Sigmoid colon (tissue), 3 donors: ENCODE measurements at regions not wholly inside any gene's neighbourhood (a gene's known extent, or its start where the extent isn't known, plus 50 kb on each side); places are given as distances from the start of the nearest gene placed in this dataset.

ENCODE experiments used
- CTCF ChIP-seq, 4 experiments: fragments of 450-650 bp in 3 of 4; fragments of 200-600 bp in 1 of 4; IDR thresholded peaks; one replicate each; pipeline ENCODE4 v1.5.1; 2016 to 2019; ENCODE audit warnings: antibody characterized with exemption in 4 of 4, mild to moderate bottlenecking in 3 of 4, moderate library complexity in 2 of 4
- POLR2A ChIP-seq, 2 donors: fragments of 450-650 bp; IDR thresholded peaks; one replicate each; pipeline ENCODE4 v1.6.1; 2016; ENCODE audit warnings: antibody characterized with exemption in 2 of 2, mild to moderate bottlenecking in 2 of 2, moderate library complexity in 2 of 2

- TF ChIP-seq POLR2A (IDR thresholded peaks at IDR 0.05) (no peak), CTCF (IDR thresholded peaks at IDR 0.05) (no peak)
Measured at GRCh38 chr15:25094519-25094918, 139.7 kb downstream of the SNRPN start.
